ELF-1 (cell line): ENCODE measurements at regions not wholly inside any gene's neighbourhood (a gene's known extent, or its start where the extent isn't known, plus 50 kb on each side); places are given as distances from the start of the nearest gene placed in this dataset.
"Not testable (repeated sequence)": the region's sequence is repeated elsewhere in the genome, so short reads cannot be mapped to it uniquely, and the experiment has no call there.

ENCODE experiments used
- DNase-seq: peaks from one replicate; pipeline ENCODE4 v3.0.0-alpha.2; 2016; ENCODE audit warnings: low read depth, low spot score

DNA sequence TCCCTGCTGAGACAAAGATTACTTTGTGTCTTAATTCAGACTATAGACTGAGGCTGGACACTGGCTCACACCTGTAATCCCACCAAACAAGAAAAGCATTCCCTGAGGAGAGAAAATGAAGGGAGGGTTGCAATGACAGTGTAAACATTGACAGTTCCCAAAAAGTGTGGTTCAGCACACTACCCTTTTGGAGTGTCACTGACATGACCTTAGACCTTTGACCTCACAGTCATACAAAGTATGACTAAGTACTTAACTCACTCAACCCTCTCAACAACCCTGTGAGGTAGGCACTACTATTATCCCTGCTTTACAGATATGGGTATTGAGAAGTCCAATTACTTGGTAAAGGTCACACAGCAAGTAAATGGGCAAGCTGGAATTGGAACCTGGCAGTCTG is 341.7 kb downstream of the LRRC3B start:
- no peak for DNase-seq

DNA sequence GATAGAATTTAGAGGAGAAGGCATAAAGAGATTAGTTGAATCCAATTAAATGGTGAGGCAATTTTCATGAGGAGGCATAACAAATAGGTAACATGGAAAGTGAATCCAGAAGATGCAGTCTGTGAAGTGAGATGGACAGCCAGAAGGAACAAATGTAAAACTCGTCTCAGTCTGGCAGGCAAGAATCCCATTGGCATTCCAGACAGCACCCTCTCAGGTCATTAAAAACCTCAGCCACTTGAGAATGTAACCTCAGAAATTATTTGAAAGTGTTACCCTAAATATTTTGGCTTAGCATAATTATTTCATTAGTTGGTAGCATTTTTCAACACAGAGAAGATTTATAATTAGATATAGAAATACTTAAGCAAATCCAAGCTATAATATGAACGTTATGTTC is 342.3 kb downstream of the LRRC3B start:
- DNase-seq: no peak

DNA sequence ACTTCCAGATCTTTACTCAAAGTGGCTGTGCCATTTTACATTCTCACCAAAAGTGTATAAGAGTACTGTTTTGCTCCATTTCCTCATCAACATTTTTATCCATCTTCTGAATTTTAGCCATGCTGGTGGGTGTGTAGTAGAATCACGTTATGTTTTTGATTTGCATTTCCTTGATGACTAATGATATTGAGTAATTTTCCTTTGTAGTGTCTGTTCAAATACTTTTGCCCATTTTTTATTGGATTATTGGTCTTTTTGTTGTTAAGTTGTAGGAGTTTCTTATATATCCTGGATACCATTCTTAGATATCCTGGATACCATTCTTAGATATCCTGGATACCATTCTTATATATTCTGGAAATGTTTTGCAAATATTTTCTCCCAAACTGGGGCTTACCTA is 344.9 kb downstream of the LRRC3B start:
- no peak for DNase-seq

DNA sequence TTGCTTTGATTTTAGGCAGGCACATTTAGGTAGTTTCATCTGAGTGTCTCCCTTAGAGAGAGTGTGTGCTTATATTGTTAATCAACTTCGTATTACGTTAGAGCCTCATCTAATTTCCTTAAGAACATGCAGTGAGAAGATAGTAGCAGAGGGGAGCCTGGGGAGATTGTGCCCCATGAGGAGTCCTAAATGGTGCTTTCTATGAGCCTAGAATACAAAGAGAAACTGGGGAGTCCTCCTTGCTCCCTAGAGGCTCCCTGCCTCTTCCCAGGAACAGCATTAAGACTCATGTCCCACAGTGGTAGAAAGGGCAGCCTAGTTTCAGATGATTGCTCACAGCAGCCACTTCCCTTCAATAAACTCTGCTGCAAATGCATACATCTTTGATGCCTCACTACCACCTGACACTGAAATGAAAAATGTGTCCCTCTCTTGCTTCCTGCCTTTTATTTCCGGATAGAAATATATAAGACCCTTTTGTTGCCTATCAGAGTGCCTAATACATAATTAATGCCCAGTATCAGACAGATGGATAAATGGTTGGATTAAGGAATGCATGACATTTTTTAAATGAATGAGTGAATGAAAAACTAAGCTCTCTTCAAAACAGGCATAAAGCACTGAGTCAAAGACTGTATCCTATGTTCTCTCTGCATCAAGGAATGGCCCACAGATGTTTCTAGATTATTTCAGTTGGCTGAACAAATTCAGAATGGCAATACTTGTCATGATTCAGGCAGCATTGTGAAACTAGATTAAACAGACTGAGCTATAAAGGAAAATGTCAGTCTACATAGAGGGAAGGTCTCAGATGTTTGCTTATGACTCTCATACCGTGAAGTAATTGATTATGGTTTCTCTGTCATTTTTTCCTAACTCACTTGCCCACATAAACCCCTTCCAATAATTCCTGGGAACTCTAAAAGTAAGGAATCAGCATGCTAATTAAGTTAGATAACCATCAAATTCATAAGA is 362.1 kb downstream of the LRRC3B start:
- DNase-seq: no peak

DNA sequence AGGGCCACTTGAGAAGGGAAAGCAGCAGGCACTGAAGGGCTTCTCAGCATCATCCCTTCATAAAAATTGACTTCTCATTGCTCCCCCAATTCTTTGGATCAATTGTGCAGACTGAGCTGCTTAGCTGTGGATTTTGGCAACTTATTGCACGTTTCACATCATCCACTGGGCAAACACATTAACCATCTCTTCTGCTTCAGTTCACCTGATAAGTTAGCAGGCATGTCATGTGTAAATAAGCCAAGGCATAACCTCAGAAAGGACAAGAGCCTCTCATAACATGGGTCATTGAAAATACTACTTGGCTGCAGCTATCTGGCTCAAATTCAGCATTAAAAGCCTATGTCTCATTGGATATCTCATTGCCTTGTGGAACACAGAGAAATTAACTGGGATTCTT is 366.5 kb downstream of the LRRC3B start:
- DNase-seq: no peak

DNA sequence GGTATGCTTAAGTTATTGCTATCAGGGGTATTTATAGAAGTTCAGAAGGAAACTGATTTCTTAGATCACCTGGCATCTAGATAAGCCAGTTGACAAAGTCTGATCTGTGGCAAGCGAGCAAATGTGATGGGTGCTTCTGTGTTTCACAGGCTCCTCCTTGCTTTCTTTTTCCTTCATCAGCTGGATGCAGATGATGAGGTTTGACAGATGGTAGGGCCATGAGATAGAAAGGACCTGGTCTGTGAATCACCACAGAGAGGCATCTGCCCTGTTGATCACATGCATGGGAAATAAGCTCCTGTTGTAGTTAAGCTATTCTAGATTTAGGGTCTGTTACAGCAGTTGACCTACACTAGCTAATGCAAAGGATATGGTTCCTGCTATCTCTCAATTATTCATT is 372.0 kb downstream of the NEK10 start:
- DNase-seq: no peak

DNA sequence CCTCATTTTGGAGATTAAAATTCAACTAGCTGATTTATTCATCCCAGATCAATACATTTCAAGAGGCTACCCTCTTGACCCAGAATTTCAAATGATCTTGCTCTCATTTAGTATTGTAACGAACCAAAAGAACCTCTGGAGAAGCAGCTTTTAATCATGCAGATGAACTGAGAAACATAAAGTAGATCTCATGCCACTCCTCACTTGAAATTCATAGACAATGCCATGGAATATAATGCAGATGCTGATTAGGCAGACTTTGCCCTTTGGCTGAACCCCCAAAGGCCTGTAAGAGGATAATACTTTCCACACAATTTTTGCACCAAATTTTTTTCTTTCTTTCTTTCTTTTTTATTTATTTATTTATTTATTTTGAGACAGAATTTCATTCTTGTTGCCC is 358.3 kb downstream of the NEK10 start:
- DNase-seq: no peak

DNA sequence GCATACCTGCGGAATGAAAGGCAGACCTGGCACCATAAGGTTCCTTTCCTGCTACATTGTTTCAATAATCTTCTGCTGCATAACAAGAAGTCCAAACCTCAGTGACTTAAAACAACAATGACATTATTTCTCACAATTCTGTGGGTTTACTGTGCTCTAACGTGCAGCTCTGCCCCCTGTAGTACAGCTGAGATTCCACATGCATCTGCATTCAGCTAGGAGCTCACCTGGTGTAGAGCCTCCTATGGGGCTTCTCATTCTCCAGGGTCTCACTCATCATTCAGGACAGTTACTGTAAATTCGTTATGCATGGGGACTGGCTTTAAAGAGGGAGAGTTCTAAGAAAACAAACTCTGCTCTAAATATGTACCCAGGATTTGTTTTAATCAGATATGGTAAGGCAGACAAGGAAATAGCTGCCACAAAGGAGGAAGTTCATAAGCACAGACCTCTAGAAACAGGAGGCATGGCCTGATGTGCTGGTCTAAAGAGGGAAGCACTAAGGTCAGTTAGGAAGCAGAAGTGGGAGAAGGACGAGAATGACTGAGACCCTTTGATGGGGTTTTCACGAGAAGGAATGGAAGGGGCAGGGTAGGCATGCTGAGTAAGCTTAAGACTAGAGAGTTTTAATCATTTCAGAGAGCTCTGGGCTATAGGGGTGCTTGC is 347.0 kb downstream of the NEK10 start:
- DNase-seq: no peak

DNA sequence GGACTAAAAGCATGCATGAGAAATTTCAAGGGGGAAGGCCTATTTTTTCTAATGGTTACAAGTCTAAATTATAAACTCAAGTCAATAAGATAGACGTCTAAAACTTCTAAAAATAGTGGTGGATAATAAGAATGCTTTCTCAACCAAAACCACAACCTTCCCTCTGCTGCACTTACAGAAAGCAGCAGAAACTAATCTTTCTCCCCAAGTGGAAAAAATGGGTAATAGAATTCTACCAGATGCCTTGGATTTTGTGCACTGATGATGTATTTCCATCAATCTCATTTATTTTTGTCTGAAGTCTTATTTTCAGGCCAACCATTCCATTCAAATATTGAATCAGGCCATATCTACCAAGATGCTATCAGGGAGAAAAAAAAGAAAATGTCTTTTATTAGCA is 344.7 kb downstream of the NEK10 start:
- no peak for DNase-seq

DNA sequence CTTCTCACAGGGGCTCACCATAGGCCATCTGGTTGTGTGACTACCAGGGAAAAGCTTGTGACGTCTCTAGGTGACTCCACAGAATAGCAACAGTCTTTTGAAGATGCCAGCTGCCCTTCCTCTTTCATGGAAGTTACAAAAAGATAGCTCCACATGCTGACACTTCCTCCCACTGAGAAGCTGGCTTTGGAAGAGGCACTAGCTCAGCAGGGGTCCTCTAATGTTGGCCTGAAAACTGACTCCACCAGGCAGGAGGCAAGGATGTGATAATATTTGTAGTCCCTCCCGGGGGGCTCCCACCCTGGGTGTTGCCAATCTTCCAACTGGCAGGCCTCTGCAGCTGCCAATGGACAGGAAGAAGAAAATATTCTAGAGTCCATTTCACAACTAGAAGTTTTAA is 343.5 kb downstream of the NEK10 start:
- peak; percentile 47 for DNase-seq

DNA sequence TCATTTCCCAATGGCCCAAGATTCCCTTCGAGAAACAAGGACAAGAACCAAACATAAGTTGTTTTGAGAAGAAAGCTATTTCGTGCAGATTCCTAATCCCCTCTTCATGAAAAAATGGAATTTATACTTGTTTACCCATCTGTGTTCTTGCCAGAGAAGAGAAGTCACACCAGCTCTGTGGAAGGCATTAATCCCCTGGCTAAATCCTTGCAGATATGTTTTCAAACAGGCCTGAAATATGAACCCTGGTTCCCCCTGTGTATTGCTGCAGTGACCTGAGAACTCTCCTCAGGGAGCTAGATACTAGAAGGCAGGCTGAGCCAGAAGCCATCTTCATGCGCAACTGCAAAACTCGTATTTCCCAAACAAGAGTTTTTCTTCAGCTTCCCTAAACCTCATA is 337.7 kb downstream of the NEK10 start:
- no peak for DNase-seq

DNA sequence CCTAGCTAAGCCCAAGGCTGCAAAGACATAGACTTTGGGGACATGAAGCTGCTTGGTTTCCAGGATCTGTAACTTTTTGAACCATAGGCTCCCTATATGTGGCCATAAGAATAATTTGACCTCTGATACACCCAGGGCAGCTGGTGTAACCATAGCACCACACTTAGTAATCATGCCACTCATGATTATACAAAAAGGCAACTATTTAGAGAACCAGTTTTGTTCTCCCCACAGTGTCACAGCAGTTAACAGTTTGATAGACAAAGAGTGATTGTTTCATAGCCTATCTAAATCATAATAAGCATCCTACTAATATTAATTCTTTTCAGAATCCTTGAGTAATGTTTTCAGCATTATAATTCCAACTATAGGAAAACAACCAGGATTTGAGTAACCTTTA is 334.9 kb downstream of the NEK10 start:
- no peak for DNase-seq

DNA sequence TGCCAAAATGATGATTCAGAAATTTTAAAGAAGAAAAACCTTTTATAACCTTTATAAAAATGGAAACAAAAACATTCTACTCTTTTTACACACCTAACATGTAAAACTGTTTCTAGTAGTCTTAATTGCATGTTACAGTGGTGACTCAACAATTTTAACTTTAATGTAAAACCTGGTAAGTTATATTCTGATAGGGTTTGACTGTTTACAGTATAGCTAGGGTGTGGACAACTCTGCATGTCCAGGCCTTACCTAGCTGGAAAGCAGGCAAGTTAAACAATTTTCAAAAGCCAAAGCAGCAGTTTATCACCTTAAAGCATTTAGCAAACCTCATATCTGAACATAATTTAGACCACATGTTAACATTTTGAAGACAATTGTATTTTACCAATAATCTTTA is 328.5 kb downstream of the NEK10 start:
- no peak for DNase-seq

DNA sequence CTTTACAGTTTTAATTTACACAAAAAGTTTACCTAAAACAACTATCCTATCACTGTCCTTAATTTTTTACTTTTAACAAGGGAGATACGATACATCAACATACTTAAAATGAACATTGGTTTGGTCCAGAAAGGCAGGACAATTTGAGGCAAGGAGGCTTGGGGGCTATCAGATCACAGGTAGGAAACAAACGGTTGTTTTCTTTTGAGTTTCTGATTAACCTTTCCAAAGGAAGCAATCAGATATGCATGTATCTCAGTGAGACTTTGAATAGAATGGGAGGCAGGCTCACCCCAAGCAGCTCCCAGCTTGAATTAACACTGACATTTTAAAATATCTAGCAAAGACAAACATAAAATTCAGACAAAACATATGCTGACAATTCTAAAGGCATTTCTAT is 326.6 kb downstream of the NEK10 start:
- DNase-seq: not testable (repeated sequence)

DNA sequence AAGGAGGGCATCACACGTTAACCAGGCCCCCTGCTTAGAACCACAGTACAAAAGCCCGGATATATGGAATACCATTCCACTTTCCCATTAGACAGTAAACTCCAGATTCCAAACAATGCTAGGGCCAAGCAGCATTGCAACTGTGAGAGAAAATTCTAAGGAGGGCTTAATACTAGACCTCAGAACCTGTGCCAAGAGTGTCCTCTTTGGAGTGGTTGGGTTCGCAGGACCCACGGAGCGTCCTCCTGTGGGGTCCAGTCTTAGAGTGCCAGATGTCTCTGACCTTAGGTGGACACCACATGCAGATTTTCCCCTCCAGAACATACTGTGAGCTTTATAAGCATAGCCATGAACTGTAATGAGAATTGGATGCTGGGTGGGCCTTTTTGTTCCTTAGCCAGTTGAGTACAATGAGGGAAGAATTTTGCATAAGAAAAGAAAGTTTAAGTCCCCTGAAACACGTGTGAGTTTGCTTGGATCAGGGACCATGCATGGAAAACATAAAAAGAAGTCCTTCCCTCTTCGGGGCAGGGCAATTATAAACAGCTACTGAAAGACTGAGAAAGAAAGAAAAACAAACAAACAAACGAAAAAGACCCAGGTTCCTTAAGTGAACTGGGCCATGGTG is 325.7 kb downstream of the NEK10 start:
- peak; percentile 45 for DNase-seq

DNA sequence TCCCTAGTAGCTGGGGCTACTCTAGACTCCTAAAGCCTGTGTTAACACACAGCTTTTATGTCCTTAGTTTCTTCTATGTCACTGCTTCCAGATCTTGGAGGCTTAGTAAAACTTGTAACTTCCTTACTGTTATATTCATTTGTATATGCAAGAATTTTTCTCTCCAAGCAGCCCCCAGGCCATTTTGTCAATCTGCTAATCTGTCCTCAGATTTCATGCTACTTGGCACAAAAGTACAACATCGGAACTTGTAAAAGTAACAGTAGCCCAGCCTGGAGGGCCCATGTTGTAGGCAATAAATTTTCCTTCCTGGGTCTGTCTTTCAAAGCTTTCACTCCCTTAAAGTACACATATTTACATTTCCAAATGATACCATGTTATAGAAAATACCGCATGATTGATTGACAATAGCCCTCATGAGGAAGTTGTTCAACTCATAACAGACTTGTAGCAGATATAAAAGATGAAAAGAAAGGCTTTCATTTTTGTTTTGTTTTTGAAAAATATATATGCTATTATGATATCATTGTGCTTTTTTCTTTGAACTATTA is 324.2 kb downstream of the NEK10 start:
- DNase-seq: no peak

DNA sequence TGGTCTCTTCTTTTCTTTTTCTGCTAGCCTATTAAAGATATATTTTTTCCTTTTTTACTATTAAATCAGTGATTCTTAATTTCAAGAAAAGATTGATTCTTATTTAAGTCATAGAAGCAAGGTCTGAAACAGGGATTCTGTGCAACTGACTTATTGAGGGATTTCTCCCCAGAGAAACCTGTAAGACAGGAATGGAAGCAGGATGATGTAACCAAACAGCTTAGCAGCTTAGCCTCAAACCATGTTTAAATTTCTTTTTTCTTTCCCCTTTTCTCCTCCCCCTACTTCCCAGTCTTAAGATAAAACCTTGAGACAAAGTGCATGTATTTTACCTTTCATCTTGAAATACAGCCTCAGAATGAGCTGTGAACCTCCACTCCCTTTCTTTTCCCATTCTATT is 322.8 kb downstream of the NEK10 start:
- DNase-seq: no peak

DNA sequence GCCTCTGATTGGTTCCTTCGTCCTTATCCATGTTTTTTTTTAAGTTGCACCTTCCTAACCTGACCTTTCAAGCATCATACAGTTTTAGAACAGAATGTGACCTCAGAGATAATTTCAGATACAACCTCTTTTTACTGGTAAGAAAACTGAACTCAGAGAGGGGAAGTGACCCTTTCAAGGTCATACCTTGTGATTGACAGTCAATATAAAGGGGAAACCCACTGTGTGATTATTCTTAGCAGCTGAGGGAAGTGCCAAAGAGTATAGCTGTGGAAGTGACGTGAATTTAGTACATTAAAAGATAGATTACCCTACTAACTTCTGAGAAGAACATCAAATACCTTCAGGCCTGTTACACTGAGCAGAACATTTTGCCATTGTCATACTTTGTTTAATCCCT is 319.4 kb downstream of the NEK10 start:
- DNase-seq: no peak

DNA sequence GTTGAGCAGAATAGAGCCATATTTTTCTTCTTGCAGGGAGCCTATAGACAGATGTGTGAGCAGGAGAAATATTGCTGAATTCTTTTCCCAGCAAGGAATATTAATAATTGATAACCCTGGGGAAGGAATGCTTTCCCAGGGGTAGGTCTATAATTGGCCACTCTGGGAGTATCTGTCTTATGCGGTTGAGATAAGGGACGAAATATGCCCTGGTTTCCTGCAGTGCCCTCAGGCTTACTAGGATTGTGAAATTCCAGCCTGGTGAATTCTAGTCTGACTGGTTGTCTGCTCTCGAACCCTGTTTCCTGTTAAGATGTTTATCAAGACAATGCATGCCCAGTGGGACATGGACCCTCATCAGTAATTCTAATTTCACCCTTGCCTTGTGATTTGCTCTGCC is 317.7 kb downstream of the NEK10 start:
- peak; percentile 34 for DNase-seq

DNA sequence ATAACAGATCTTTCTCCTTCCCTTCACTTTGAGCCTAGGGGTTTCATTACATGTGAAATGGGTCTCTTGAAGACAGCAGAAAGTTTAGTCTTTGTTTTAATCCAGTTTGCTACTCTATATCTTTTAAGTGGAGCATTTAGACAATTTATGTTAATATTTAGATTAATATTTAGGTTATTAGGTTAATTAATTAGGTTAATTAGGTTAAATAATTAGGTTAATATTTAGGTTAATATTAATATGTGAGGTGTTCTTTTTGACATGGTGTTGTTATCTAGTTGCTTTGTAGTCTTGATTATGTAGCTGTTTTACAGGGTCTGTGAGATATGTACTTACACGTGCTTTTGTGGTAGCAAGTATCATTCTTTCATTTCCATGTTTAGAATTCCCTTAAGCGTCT is 312.9 kb downstream of the NEK10 start:
- no peak for DNase-seq

DNA sequence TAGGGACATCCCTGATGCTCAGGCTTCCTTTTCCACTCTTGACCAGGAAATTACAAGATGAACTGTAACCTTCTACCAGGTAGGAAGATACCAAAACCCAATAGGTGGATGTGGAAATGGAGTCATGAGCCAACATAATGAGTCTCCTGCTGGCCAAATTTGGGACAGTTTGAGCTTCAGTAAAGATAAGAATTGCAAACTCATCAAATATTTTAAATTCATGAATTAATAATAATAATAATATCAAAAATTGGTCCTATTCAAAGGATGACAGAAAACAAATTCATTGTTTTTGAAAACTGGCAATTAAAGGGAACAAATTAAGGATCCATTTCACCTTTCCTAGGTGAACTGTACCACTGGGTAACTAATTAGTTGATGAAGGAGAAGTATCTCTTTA is 309.7 kb downstream of the NEK10 start:
- DNase-seq: no peak
